GM12878 (cell line): ENCODE measurements at regions not wholly inside any gene's neighbourhood (a gene's known extent, or its start where the extent isn't known, plus 50 kb on each side); places are given as distances from the start of the nearest gene placed in this dataset.

Source experiments
- ATAC-seq: fragments of 200-7000 bp; cut with Tn5 transposase; 3 replicates; pipeline ENCODE4 v1.9.1; 2020; ENCODE audit warnings: mild to moderate bottlenecking, moderate library complexity
- BruUV-seq: library from RNA; stranded (reverse); fragments of 400-500 nt; replicated peaks from 2 replicates; lab custom pipeline; 2021; lab: Mats Ljungman, UMichigan
- CTCF ChIA-PET: fragments of 300-600 bp; sonication (Branson Sonifier 250); formaldehyde crosslinking; extraction: SDS; loops from one replicate; lab custom pipeline; 2021; ENCODE audit warnings: inconsistent platforms; lab: Yijun Ruan, JAX
- POLR2A ChIA-PET: fragments of 350-600 bp; formaldehyde crosslinking; extraction: SDS; loops from one replicate; lab custom pipeline; 2021; ENCODE audit warnings: inconsistent platforms; lab: Charles Lee
- RAD21 ChIA-PET: fragments of 300-600 bp; sonication (Branson Sonifier 250); formaldehyde crosslinking; loops from one replicate; lab custom pipeline; 2023; ENCODE audit warnings: antibody characterized with exemption; ENCODE audit not compliant: unreplicated experiment; lab: Charles Lee
- SMC1A ChIA-PET: fragments of 300-600 bp; sonication (Branson Sonifier 250); formaldehyde crosslinking; loops from one replicate; lab custom pipeline; 2023; ENCODE audit not compliant: unreplicated experiment, uncharacterized antibody; lab: Charles Lee
- DNase-seq: peaks from one replicate; pipeline ENCODE4 v3.0.0-alpha.2; 2011; ENCODE audit warnings: low read depth, low spot score
- FAIRE-seq: peaks from 3 replicates; lab custom pipeline; 2011; peaks lifted over from hg19 to GRCh38; lab: Jason Lieb, UNC
- H2AFZ ChIP-seq: 2 replicates; pipeline ENCODE4 v1.6.0; 2011; ENCODE audit warnings: low read depth, low read length, control low read depth; ENCODE audit not compliant: control insufficient read depth
- H3K27ac ChIP-seq: 2 replicates; pipeline ENCODE4 v1.5.1; 2011; ENCODE audit warnings: control low read depth; ENCODE audit not compliant: control insufficient read depth, insufficient read depth
- H3K27me3 ChIP-seq, 2 experiments: replicated peaks in 1 of 2; 2 replicates each; pipeline versions ENCODE4 v1.6.0 to v1.6.1; 2011; ENCODE audit warnings: low read length in 1 of 2; ENCODE audit not compliant: control insufficient read depth in 2 of 2, insufficient read depth in 2 of 2
- H3K36me3 ChIP-seq, 2 experiments: 2 replicates each; pipeline ENCODE4 v1.5.1; 2011; ENCODE audit warnings: low read length in 1 of 2; ENCODE audit not compliant: control insufficient read depth in 2 of 2, insufficient read depth in 2 of 2
- H3K4me1 ChIP-seq: 2 replicates; pipeline ENCODE4 v1.6.1; 2011; ENCODE audit warnings: mild to moderate bottlenecking, low read length, moderate library complexity, mixed read lengths; ENCODE audit not compliant: control insufficient read depth, insufficient read depth
- H3K4me2 ChIP-seq: 2 replicates; pipeline ENCODE4 v1.6.0; 2011; ENCODE audit warnings: control low read depth; ENCODE audit not compliant: control insufficient read depth, insufficient read depth
- H3K4me3 ChIP-seq: fragments of 200-600 bp; sonication (generic); 2 replicates; pipeline ENCODE4 v1.5.1; 2016
- H3K79me2 ChIP-seq: 2 replicates; pipeline ENCODE4 v1.6.0; 2011; ENCODE audit warnings: low read length; ENCODE audit not compliant: control insufficient read depth, insufficient read depth
- H3K9ac ChIP-seq: 2 replicates; pipeline ENCODE4 v1.8.0; 2011; ENCODE audit warnings: low read length, control low read depth, mixed read lengths; ENCODE audit not compliant: control insufficient read depth, insufficient read depth
- H3K9me3 ChIP-seq: replicated peaks from 3 replicates; pipeline ENCODE4 v1.5.1; 2011; ENCODE audit warnings: mild to moderate bottlenecking, low read length; ENCODE audit not compliant: control insufficient read depth, insufficient read depth
- H4K20me1 ChIP-seq: 2 replicates; pipeline ENCODE4 v1.6.0; 2011; ENCODE audit not compliant: control insufficient read depth, insufficient read depth
- BACH1 ChIP-seq: fragments of 450-650 bp; IDR thresholded peaks from 2 replicates; pipeline ENCODE4 v1.6.1; 2017; ENCODE audit warnings: mild to moderate bottlenecking, borderline replicate concordance
- JUNB ChIP-seq: IDR thresholded peaks from 2 replicates; pipeline ENCODE4 v1.6.1; 2016; ENCODE audit warnings: antibody characterized with exemption, mild to moderate bottlenecking
- NR2C1 ChIP-seq: fragments of 450-650 bp; IDR thresholded peaks from 2 replicates; pipeline ENCODE4 v1.6.1; 2017; ENCODE audit warnings: antibody characterized with exemption, mild to moderate bottlenecking, moderate library complexity
- PAX5 ChIP-seq: IDR thresholded peaks from 2 replicates; pipeline ENCODE4 v1.6.1; 2011; ENCODE audit warnings: low read depth, low read length, borderline replicate concordance
- POLR2AphosphoS5 ChIP-seq: IDR thresholded peaks from 2 replicates; pipeline ENCODE4 v1.6.1; 2011; ENCODE audit warnings: mild to moderate bottlenecking, low read length, inconsistent platforms
- RCOR1 ChIP-seq: conservative IDR thresholded peaks from 2 replicates; pipeline ENCODE4 v1.6.1; 2012; ENCODE audit warnings: low read depth, low read length, improper control_type of control experiment
- SIN3A ChIP-seq: IDR thresholded peaks from 2 replicates; pipeline ENCODE4 v1.6.1; 2012; ENCODE audit warnings: low read depth, low read length, improper control_type of control experiment
- WGBS: methylation state at CpG from one replicate; pipeline ENCODE4 v1.1.6; 2016; ENCODE audit warnings: low lambda C conversion rate; ENCODE audit not compliant: insufficient replicate concordance, insufficient coverage; ENCODE audit errors: missing lambda C conversion rate; 5-methylcytosine and 5-hydroxymethylcytosine counted together
- in situ Hi-C: fragments of 300-500 bp; cut with MboI; formaldehyde crosslinking; loops from 9 replicates; pipeline ENCODE4 v1.14.3; 2018; ENCODE audit warnings: mixed read lengths
- intact Hi-C: fragments of 100-400 bp; cut with micrococcal nuclease; formaldehyde crosslinking; loops from one replicate; pipeline ENCODE4 v1.14.2; 2022; ENCODE audit not compliant: unreplicated experiment
- TF ChIP-seq, protein P1 (sequence below): fragments of 450-650 bp; IDR thresholded peaks from 2 replicates; pipeline ENCODE4 v1.6.1; 2017; ENCODE audit warnings: antibody characterized with exemption, mild to moderate bottlenecking, moderate library complexity
- TF ChIP-seq, protein P2 (sequence below), 3 experiments: IDR thresholded peaks in 2 of 3; conservative IDR thresholded peaks in 1 of 3; 2 replicates each; pipeline ENCODE4 v1.5.1; 2011; ENCODE audit warnings: low read depth in 3 of 3, low read length in 3 of 3, mild to moderate bottlenecking in 3 of 3, control low read depth in 2 of 3, moderate library complexity in 2 of 3, inconsistent platforms in 1 of 3, mixed read lengths in 1 of 3; ENCODE audit not compliant: control insufficient read depth in 2 of 3, insufficient read depth in 1 of 3; ENCODE audit errors: extremely low read depth in 1 of 3
- TF ChIP-seq, protein P3 (sequence below): fragments of 450-650 bp; IDR thresholded peaks from 2 replicates; pipeline ENCODE4 v1.6.1; 2016; ENCODE audit warnings: mild to moderate bottlenecking, moderate library complexity, borderline replicate concordance
- TF ChIP-seq, protein P4 (sequence below): fragments of 450-650 bp; formaldehyde crosslinking; IDR thresholded peaks from 2 replicates; pipeline ENCODE4 v1.5.0; 2022; ENCODE audit warnings: mild to moderate bottlenecking, missing genetic modification characterization

DNA sequence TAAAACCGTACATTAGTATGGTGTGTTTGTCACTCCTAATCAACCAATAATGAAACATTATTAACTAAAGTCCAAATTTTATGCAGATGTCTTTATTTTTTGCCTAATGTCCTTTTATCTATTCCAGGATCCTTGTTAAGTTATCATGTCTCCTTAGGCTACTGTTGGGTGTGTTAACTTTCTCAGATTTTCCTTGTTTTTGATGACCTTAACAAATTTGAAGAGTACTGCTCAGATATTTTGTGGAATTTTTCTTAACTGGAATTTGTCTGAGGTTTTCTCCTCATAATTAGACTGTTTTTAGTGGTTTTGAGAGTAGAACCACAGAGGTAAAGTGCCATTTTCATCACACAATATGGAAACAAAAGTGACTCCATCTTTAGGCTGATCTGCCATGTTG, 406.3 kb downstream of the MEI4 start (continued):
- TF ChIP-seq, protein P1, sequence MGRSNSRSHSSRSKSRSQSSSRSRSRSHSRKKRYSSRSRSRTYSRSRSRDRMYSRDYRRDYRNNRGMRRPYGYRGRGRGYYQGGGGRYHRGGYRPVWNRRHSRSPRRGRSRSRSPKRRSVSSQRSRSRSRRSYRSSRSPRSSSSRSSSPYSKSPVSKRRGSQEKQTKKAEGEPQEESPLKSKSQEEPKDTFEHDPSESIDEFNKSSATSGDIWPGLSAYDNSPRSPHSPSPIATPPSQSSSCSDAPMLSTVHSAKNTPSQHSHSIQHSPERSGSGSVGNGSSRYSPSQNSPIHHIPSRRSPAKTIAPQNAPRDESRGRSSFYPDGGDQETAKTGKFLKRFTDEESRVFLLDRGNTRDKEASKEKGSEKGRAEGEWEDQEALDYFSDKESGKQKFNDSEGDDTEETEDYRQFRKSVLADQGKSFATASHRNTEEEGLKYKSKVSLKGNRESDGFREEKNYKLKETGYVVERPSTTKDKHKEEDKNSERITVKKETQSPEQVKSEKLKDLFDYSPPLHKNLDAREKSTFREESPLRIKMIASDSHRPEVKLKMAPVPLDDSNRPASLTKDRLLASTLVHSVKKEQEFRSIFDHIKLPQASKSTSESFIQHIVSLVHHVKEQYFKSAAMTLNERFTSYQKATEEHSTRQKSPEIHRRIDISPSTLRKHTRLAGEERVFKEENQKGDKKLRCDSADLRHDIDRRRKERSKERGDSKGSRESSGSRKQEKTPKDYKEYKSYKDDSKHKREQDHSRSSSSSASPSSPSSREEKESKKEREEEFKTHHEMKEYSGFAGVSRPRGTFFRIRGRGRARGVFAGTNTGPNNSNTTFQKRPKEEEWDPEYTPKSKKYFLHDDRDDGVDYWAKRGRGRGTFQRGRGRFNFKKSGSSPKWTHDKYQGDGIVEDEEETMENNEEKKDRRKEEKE = no peak
- TF ChIP-seq, all 136 proteins: peak for 0

DNA sequence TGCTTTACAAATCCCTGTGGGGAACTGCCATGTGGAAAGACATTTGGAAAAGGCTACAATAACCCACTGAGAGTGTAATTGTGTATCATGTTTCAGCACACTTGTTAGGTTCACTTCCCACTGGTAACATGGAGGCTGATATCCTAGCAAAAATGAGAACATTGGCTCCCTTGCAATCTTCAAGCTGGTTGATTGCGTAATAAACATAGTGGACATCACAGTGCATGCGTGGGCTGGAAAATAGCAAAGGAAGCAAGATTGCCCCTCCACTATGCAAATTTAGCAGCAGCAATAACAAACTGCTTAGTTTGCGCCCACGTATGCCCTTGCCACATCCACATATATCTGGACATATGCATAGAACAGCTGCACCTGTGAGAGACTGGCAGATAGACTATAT, 410.2 kb downstream of the MEI4 start:
- in situ Hi-C loops = no loop called here
- no peak for FAIRE-seq
- DNase-seq = no peak
- H3K36me3 ChIP-seq = no peaks in the 10 kb centered on the region
- no peak overlapping the region for H3K9ac ChIP-seq
- POLR2A ChIA-PET = no interaction called here
- no peaks in the 10 kb centered on the region for H3K4me1 ChIP-seq
- WGBS = 27% methylated on average over 4 of the region's 4 CpGs
- H2AFZ ChIP-seq = no peak overlapping the region
- RAD21 ChIA-PET = no interaction called here
- no peak overlapping the region for H3K4me2 ChIP-seq
- no peak overlapping the region for H3K27ac ChIP-seq
- no peaks in the 10 kb centered on the region for H3K9me3 ChIP-seq
- no peak overlapping the region for H3K4me3 ChIP-seq
- SMC1A ChIA-PET = no interaction called here
- ATAC-seq = no peak
- H4K20me1 ChIP-seq = no peaks in the 10 kb centered on the region
- intact Hi-C loops = no loop called here
- CTCF ChIA-PET = no interaction called here
- no peaks in the 10 kb centered on the region for H3K79me2 ChIP-seq
- no TSS peak for BruUV-seq
- no peaks in the 10 kb centered on the region for H3K27me3 ChIP-seq
- TF ChIP-seq, protein P2, sequence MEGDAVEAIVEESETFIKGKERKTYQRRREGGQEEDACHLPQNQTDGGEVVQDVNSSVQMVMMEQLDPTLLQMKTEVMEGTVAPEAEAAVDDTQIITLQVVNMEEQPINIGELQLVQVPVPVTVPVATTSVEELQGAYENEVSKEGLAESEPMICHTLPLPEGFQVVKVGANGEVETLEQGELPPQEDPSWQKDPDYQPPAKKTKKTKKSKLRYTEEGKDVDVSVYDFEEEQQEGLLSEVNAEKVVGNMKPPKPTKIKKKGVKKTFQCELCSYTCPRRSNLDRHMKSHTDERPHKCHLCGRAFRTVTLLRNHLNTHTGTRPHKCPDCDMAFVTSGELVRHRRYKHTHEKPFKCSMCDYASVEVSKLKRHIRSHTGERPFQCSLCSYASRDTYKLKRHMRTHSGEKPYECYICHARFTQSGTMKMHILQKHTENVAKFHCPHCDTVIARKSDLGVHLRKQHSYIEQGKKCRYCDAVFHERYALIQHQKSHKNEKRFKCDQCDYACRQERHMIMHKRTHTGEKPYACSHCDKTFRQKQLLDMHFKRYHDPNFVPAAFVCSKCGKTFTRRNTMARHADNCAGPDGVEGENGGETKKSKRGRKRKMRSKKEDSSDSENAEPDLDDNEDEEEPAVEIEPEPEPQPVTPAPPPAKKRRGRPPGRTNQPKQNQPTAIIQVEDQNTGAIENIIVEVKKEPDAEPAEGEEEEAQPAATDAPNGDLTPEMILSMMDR (IDR thresholded peaks at IDR 0.05 in 2 of 3, conservative IDR thresholded peaks at IDR 0.05 in 1 of 3; ENCODE audit: control insufficient read depth in 2 of 3, extremely low read depth in 1 of 3, insufficient read depth in 1 of 3, low read depth in 3 of 3, low read length in 3 of 3) = no peak
- TF ChIP-seq PAX5 = no peak
- no peak for TF ChIP-seq NR2C1
- TF ChIP-seq, protein P3, sequence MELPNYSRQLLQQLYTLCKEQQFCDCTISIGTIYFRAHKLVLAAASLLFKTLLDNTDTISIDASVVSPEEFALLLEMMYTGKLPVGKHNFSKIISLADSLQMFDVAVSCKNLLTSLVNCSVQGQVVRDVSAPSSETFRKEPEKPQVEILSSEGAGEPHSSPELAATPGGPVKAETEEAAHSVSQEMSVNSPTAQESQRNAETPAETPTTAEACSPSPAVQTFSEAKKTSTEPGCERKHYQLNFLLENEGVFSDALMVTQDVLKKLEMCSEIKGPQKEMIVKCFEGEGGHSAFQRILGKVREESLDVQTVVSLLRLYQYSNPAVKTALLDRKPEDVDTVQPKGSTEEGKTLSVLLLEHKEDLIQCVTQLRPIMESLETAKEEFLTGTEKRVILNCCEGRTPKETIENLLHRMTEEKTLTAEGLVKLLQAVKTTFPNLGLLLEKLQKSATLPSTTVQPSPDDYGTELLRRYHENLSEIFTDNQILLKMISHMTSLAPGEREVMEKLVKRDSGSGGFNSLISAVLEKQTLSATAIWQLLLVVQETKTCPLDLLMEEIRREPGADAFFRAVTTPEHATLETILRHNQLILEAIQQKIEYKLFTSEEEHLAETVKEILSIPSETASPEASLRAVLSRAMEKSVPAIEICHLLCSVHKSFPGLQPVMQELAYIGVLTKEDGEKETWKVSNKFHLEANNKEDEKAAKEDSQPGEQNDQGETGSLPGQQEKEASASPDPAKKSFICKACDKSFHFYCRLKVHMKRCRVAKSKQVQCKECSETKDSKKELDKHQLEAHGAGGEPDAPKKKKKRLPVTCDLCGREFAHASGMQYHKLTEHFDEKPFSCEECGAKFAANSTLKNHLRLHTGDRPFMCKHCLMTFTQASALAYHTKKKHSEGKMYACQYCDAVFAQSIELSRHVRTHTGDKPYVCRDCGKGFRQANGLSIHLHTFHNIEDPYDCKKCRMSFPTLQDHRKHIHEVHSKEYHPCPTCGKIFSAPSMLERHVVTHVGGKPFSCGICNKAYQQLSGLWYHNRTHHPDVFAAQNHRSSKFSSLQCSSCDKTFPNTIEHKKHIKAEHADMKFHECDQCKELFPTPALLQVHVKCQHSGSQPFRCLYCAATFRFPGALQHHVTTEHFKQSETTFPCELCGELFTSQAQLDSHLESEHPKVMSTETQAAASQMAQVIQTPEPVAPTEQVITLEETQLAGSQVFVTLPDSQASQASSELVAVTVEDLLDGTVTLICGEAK = no peak
- TF ChIP-seq BACH1 = no peak
- TF ChIP-seq SIN3A = no peak
- TF ChIP-seq, protein P4, sequence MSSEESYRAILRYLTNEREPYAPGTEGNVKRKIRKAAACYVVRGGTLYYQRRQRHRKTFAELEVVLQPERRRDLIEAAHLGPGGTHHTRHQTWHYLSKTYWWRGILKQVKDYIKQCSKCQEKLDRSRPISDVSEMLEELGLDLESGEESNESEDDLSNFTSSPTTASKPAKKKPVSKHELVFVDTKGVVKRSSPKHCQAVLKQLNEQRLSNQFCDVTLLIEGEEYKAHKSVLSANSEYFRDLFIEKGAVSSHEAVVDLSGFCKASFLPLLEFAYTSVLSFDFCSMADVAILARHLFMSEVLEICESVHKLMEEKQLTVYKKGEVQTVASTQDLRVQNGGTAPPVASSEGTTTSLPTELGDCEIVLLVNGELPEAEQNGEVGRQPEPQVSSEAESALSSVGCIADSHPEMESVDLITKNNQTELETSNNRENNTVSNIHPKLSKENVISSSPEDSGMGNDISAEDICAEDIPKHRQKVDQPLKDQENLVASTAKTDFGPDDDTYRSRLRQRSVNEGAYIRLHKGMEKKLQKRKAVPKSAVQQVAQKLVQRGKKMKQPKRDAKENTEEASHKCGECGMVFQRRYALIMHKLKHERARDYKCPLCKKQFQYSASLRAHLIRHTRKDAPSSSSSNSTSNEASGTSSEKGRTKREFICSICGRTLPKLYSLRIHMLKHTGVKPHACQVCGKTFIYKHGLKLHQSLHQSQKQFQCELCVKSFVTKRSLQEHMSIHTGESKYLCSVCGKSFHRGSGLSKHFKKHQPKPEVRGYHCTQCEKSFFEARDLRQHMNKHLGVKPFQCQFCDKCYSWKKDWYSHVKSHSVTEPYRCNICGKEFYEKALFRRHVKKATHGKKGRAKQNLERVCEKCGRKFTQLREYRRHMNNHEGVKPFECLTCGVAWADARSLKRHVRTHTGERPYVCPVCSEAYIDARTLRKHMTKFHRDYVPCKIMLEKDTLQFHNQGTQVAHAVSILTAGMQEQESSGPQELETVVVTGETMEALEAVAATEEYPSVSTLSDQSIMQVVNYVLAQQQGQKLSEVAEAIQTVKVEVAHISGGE = no peak
- no peak for TF ChIP-seq JUNB
- TF ChIP-seq POLR2AphosphoS5 = no peak
- TF ChIP-seq RCOR1 = no peak
